ENCODE measurements at regions not wholly inside any gene's neighbourhood (a gene's known extent, or its start where the extent isn't known, plus 50 kb on each side); places are given as distances from the start of the nearest gene placed in this dataset.
"Not testable (repeated sequence)": the region's sequence is repeated elsewhere in the genome, so short reads cannot be mapped to it uniquely, and the experiment has no call there.

GRCh38 chr1:112092656-112093371 is 103.3 kb upstream of the KCND3 start:
- DNase-seq (ENCODE audit: insufficient read length, low spot score) (no peak), FAIRE-seq (no peak)

- FAIRE-seq: no peak
- DNase-seq (ENCODE audit: insufficient read length, low spot score): no peak
These were observed 103.9 kb upstream of the KCND3 start for GRCh38 chr1:112093372-112093694.

GRCh38 chr1:112099979-112100378 is 110.5 kb upstream of the KCND3 start:
- no peak for DNase-seq (ENCODE audit: insufficient read length, low spot score)

GRCh38 chr1:112105557-112105956 is 116.1 kb upstream of the KCND3 start:
- FAIRE-seq (no peak), DNase-seq (ENCODE audit: insufficient read length, low spot score) (no peak)

More at GRCh38 chr1:112099979-112100378, 110.5 kb upstream of the KCND3 start:
- FAIRE-seq: no peak

GRCh38 chr1:112110031-112110430 is 120.6 kb upstream of the KCND3 start:
- DNase-seq (ENCODE audit: insufficient read length, low spot score) (no peak), FAIRE-seq (no peak)

- no peak for DNase-seq (ENCODE audit: insufficient read length, low spot score)
- no peak for FAIRE-seq
These were observed 122.3 kb upstream of the KCND3 start for GRCh38 chr1:112111734-112112133.

GRCh38 chr1:112114540-112114939 is 125.1 kb upstream of the KCND3 start:
- DNase-seq (ENCODE audit: insufficient read length, low spot score): no peak
- no peak for FAIRE-seq

GRCh38 chr1:112126598-112126997 is 137.1 kb upstream of the KCND3 start:
- no peak for DNase-seq (ENCODE audit: insufficient read length, low spot score)
- no peak for FAIRE-seq

- not testable (repeated sequence) for DNase-seq (ENCODE audit: insufficient read length, low spot score); FAIRE-seq
These were observed 138.1 kb upstream of the KCND3 start for GRCh38 chr1:112127606-112128005.

GRCh38 chr1:112133487-112133886 is 144.0 kb upstream of the KCND3 start:
- no peak for FAIRE-seq
- DNase-seq (ENCODE audit: insufficient read length, low spot score): no peak

GRCh38 chr1:112140743-112141142 is 151.3 kb upstream of the KCND3 start:
- FAIRE-seq (no peak), DNase-seq (ENCODE audit: insufficient read length, low spot score) (no peak)

- FAIRE-seq: no peak
These were observed 151.8 kb upstream of the KCND3 start for GRCh38 chr1:112141301-112141700.

GRCh38 chr1:112141923-112142322 is 152.5 kb upstream of the KCND3 start:
- no peak for FAIRE-seq
- no peak for DNase-seq (ENCODE audit: insufficient read length, low spot score)

More at GRCh38 chr1:112141301-112141700, 151.8 kb upstream of the KCND3 start:
- DNase-seq (ENCODE audit: insufficient read length, low spot score): no peak

GRCh38 chr1:112143871-112144441 is 154.5 kb upstream of the KCND3 start:
- DNase-seq (ENCODE audit: insufficient read length, low spot score) (no peak), FAIRE-seq (no peak)

GRCh38 chr1:112144733-112145426 is 155.4 kb upstream of the KCND3 start:
- DNase-seq (ENCODE audit: insufficient read length, low spot score) (no peak), FAIRE-seq (no peak)

- no peak for DNase-seq (ENCODE audit: insufficient read length, low spot score)
These were observed 156.8 kb upstream of the KCND3 start for GRCh38 chr1:112146201-112146715.

GRCh38 chr1:112160214-112160613 is 170.7 kb upstream of the KCND3 start:
- FAIRE-seq; DNase-seq (ENCODE audit: insufficient read length, low spot score): not testable (repeated sequence)

More at GRCh38 chr1:112146201-112146715, 156.8 kb upstream of the KCND3 start:
- FAIRE-seq: no peak

- DNase-seq (ENCODE audit: insufficient read length, low spot score) (no peak), FAIRE-seq (no peak)
These were observed 175.9 kb upstream of the KCND3 start for GRCh38 chr1:112165375-112165774.

- FAIRE-seq: no peak
- DNase-seq (ENCODE audit: insufficient read length, low spot score): no peak
These were observed 180.0 kb upstream of the KCND3 start for GRCh38 chr1:112169517-112169916.

GRCh38 chr1:112172294-112172882 is 182.9 kb upstream of the KCND3 start:
- no peak for FAIRE-seq
- no peak for DNase-seq (ENCODE audit: insufficient read length, low spot score)

- DNase-seq (ENCODE audit: insufficient read length, low spot score): no peak
- FAIRE-seq: no peak
These were observed 187.8 kb upstream of the KCND3 start for GRCh38 chr1:112177314-112177713.
